ENCODE measurements at regions not wholly inside any gene's neighbourhood (a gene's known extent, or its start where the extent isn't known, plus 50 kb on each side); places are given as distances from the start of the nearest gene placed in this dataset.

- TF ChIP-seq EZH2 (IDR thresholded peaks at IDR 0.05), result no peak
- no peak for TF ChIP-seq POLR2AphosphoS5 (IDR thresholded peaks at IDR 0.05; ENCODE audit: borderline replicate concordance, low read depth, low read length)
- no peak for TF ChIP-seq FOXP2 (optimal IDR thresholded peaks at IDR 0.05; ENCODE audit: control extremely low read depth, extremely low read length, insufficient read depth)
Measured at GRCh38 chr1:86214605-86215004, 58.0 kb upstream of the COL24A1 start.
